ENCODE measurements at regions not wholly inside any gene's neighbourhood (a gene's known extent, or its start where the extent isn't known, plus 50 kb on each side); places are given as distances from the start of the nearest gene placed in this dataset.
"Not testable (repeated sequence)": the region's sequence is repeated elsewhere in the genome, so short reads cannot be mapped to it uniquely, and the experiment has no call there.

- in situ Hi-C loops (cut with MboI; ENCODE audit: low pct_unique_long_range_greater_than_20kb in 2 of 9, low sequenced_read_pairs in 9 of 9, unreplicated experiment in 9 of 9) = no loop called here
- no peak for ATAC-seq (replicated peaks in 6 of 8)
- Histone ChIP-seq H3K4me3 (no peak overlapping the region), H3K4me1 (replicated peaks in 1 of 2) (peaks cover 0 to 17% of the 10 kb centered on the region in 2 donors), H3K27ac (no peak overlapping the region)
- 0 to 63% (median 28%) methylated on average over 1 of the region's 1 CpG for WGBS, 10 experiments
Measured at GRCh38 chr7:12016439-12016838, 184.4 kb upstream of the THSD7A start.

GRCh38 chr7:12017046-12017445 is 185.0 kb upstream of the THSD7A start:
- WGBS, 10 experiments = 0 to 90% (median 49%) methylated on average over 1 of the region's 1 CpG; no CpG with 5 or more reads in 2 of the 10 experiments
- no peak overlapping the region for H3K4me3 ChIP-seq
- H3K4me1 ChIP-seq (replicated peaks in 1 of 2) = peaks cover 0 to 17% of the 10 kb centered on the region in 2 donors
- H3K27ac ChIP-seq = peak overlapping the region in 1 of 2 donors; percentile 47
- in situ Hi-C loops (cut with MboI; ENCODE audit: low pct_unique_long_range_greater_than_20kb in 2 of 9, low sequenced_read_pairs in 9 of 9, unreplicated experiment in 9 of 9) = no loop called here
- no peak for ATAC-seq (replicated peaks in 6 of 8)

DNA sequence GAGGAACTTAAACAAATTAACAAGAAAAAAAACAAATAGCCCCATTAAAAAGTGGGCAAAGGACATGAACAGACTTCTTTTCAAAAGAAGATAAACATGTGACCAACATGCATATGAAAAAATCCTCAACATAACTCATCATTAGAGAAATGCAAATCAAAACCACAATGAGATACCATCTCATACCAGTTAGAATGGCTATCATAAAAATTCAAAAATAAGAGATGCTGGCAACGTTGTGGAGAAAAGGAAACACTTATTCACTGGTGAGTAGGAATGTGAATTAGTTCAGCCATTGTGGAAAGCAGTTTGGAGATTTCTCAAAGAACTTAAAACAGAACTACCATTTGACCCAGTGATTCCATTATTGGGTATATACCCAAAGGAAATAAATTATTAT is 189.1 kb upstream of the TMEM106B start:
- H3K4me3 ChIP-seq; in situ Hi-C loops (cut with MboI; ENCODE audit: low pct_unique_long_range_greater_than_20kb in 2 of 9, low sequenced_read_pairs in 9 of 9, unreplicated experiment in 9 of 9); H3K4me1 ChIP-seq (replicated peaks in 1 of 2); H3K27ac ChIP-seq: not testable (repeated sequence)
- peak in 2 of 8 experiments; percentile 26 to 66 for ATAC-seq (replicated peaks in 6 of 8)
- 0 to 83% (median 63%) methylated on average over 1 of the region's 1 CpG for WGBS, 10 experiments

- no peaks in the 10 kb centered on the region for H3K4me1 ChIP-seq (replicated peaks in 1 of 2)
- WGBS, 10 experiments = 0 to 87% (median 49%) methylated on average over 1 of the region's 1 CpG; no CpG with 5 or more reads in 2 of the 10 experiments
- no peak for ATAC-seq (replicated peaks in 6 of 8)
Measured at GRCh38 chr7:12025246-12025645, 185.8 kb upstream of the TMEM106B start.

DNA sequence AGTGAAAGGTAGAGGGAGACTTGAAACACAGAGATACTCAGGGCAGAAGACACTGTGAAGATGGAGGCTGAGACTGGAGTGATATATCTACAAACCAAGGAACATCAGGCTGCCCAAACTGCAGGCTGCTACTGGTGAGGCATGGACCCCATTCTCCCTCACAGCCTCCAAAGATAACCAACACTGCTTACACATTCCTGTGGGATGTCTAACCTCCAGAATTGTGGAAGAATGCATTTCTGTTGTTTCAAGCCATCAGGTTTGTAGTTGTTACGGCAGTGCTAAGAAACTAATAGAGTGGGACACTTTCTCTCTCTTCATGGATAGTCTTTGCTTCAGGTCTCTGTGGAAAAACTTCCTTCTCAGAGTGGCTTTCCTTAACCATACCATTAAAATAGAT is 182.6 kb upstream of the TMEM106B start:
- H3K27ac ChIP-seq = no peak overlapping the region
- WGBS, 10 experiments = 56 to 100% (median 88%) methylated on average over 1 of the region's 1 CpG; no CpG with 5 or more reads in 4 of the 10 experiments
- H3K4me3 ChIP-seq = no peak overlapping the region
- in situ Hi-C loops (cut with MboI; ENCODE audit: low pct_unique_long_range_greater_than_20kb in 2 of 9, low sequenced_read_pairs in 9 of 9, unreplicated experiment in 9 of 9) = no loop called here
- no peak for ATAC-seq (replicated peaks in 6 of 8)
- no peaks in the 10 kb centered on the region for H3K4me1 ChIP-seq (replicated peaks in 1 of 2)

More at GRCh38 chr7:12025246-12025645, 185.8 kb upstream of the TMEM106B start:
- in situ Hi-C loops (cut with MboI; ENCODE audit: low pct_unique_long_range_greater_than_20kb in 2 of 9, low sequenced_read_pairs in 9 of 9, unreplicated experiment in 9 of 9) = no loop called here
- Histone ChIP-seq H3K27ac (no peak overlapping the region), H3K4me3 (no peak overlapping the region)

DNA sequence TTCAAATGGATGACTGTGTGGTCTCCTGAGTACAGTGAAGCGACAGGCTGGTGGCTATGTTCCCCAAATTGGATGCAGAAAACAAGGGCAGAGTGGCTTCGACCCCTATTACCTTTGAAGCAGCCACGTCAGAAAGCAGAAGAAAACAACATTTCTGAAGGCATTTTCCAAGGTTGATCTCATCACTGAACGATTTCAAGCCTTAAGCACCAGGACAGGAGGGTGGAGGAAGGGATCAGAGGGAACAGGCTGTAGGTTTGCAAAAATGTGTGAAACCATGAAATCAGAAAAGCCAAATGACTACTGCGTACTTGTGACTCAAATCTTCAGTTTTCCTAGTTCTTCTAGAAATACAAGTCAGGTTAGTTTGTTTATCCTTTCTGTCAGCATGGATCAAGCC is 181.0 kb upstream of the TMEM106B start:
- H3K4me3 ChIP-seq = no peak overlapping the region
- H3K4me1 ChIP-seq (replicated peaks in 1 of 2) = no peaks in the 10 kb centered on the region
- WGBS, 10 experiments = 14 to 100% (median 76%) methylated on average over 1 to 5 of the region's 5 CpGs; no CpG with 5 or more reads in 2 of the 10 experiments
- H3K27ac ChIP-seq = no peak overlapping the region
- ATAC-seq (replicated peaks in 6 of 8) = peak in 1 of 8 experiments; percentile 15
- in situ Hi-C loops (cut with MboI; ENCODE audit: low pct_unique_long_range_greater_than_20kb in 2 of 9, low sequenced_read_pairs in 9 of 9, unreplicated experiment in 9 of 9) = no loop called here

- Histone ChIP-seq H3K4me1 (replicated peaks in 1 of 2) (no peaks in the 10 kb centered on the region), H3K4me3 (no peak overlapping the region), H3K27ac (no peak overlapping the region)
- in situ Hi-C loops (cut with MboI; ENCODE audit: low pct_unique_long_range_greater_than_20kb in 2 of 9, low sequenced_read_pairs in 9 of 9, unreplicated experiment in 9 of 9) = no loop called here
- no peak for ATAC-seq (replicated peaks in 6 of 8)
- WGBS, 10 experiments = 17 to 100% (median 78%) methylated on average over 1 of the region's 1 CpG; no CpG with 5 or more reads in 1 of the 10 experiments
Measured at GRCh38 chr7:12031186-12031585, 179.9 kb upstream of the TMEM106B start.

DNA sequence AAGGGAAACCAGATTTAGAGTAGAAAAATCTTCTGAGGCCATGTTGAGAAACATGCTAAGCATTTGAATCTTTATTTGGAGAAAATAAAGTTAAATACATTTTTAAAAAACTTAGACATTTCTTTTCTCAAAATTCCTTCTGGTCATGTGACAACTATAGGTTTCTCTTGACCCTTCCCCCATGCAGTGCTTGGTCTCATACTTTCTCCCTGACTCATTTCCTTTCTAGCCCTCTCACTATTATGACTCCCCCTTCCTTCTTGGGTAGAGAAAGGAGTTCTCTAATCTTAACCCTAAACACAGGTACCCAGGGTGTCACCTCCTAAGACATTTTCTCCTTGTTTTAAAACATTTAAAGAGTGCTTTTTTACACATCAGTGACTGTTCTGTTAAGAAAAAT is 179.5 kb upstream of the TMEM106B start:
- in situ Hi-C loops (cut with MboI; ENCODE audit: low pct_unique_long_range_greater_than_20kb in 2 of 9, low sequenced_read_pairs in 9 of 9, unreplicated experiment in 9 of 9) = no loop called here
- Histone ChIP-seq H3K4me3 (no peak overlapping the region), H3K27ac (no peak overlapping the region), H3K4me1 (replicated peaks in 1 of 2) (no peaks in the 10 kb centered on the region)
- ATAC-seq (replicated peaks in 6 of 8) = no peak

DNA sequence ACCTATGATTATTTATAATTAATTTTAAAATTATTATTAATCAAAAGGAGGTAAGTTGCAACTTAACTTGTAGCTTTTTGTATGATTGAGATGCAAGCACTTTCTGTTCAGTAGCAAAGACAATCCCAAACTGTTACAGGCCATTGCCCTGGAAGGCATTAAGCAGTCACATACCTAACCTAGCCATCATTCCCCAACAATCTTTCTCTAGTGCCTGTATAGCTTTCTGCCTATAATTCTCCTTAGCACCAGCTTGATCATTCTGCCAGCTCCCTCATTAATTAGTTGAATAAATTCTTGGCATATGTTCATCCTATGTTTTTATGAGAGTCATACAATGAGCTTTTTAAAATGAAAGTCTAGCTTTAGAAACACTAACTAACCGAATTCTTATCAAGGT is 178.9 kb upstream of the TMEM106B start:
- Histone ChIP-seq H3K4me3 (no peak overlapping the region), H3K27ac (no peak overlapping the region), H3K4me1 (replicated peaks in 1 of 2) (no peaks in the 10 kb centered on the region)
- WGBS, 10 experiments = 9 to 100% (median 60%) methylated on average over 1 of the region's 1 CpG; no CpG with 5 or more reads in 3 of the 10 experiments
- in situ Hi-C loops (cut with MboI; ENCODE audit: low pct_unique_long_range_greater_than_20kb in 2 of 9, low sequenced_read_pairs in 9 of 9, unreplicated experiment in 9 of 9) = no loop called here
- ATAC-seq (replicated peaks in 6 of 8) = no peak

GRCh38 chr7:12043457-12043856 is 167.6 kb upstream of the TMEM106B start:
- ATAC-seq (replicated peaks in 6 of 8) = peak in 1 of 8 experiments; percentile 31
- H3K4me1 ChIP-seq (replicated peaks in 1 of 2); H3K4me3 ChIP-seq; in situ Hi-C loops (cut with MboI; ENCODE audit: low pct_unique_long_range_greater_than_20kb in 2 of 9, low sequenced_read_pairs in 9 of 9, unreplicated experiment in 9 of 9); H3K27ac ChIP-seq: not testable (repeated sequence)

DNA sequence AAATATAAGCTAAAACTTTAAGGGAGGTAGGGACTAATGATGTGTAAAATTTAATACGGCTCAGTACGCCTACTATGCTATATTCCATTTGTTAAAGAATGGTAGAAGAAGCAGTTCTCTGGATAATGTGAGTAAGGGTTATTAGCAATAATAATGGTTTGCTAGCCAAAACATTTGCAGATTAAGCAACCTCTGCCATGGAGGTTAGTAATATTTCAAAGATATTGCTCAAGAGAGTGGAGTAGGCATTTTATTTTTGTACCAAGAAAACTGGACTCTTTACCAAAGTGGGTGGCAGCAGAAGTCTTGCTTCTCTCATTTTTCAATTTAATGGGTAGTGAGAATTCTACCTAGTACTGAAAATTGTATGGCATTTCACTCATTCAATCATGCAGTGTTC is 158.9 kb upstream of the TMEM106B start:
- Histone ChIP-seq H3K4me3 (no peak overlapping the region), H3K4me1 (replicated peaks in 1 of 2) (no peaks in the 10 kb centered on the region), H3K27ac (no peak overlapping the region)
- WGBS, 10 experiments = 44 to 100% (median 95%) methylated on average over 2 of the region's 2 CpGs; no CpG with 5 or more reads in 1 of the 10 experiments
- ATAC-seq (replicated peaks in 6 of 8) = no peak
- in situ Hi-C loops (cut with MboI; ENCODE audit: low pct_unique_long_range_greater_than_20kb in 2 of 9, low sequenced_read_pairs in 9 of 9, unreplicated experiment in 9 of 9) = loop anchor here in 2 of 9 experiments (25.0 kb wide), 2 partner anchors 435 to 615 kb away; no protein-coding TSS in a partner anchor

DNA sequence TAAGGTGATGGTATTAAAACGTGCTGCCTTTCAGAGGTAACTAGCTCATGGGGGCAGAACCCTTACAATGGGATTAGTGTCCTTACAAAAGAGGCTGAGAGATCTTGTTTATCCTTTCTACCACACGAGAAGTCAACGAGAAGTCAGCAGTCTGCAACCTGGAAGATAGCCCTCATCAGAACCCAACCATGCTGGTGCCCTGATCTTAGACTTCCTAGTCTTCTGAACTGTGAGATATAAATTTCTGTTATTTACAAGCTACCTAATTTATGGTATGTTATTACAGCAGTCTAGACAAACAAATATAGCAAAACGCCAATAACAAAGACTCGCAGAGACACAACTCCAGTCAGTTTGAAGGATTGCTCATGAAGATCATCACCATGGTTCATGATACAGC is 157.5 kb upstream of the TMEM106B start:
- no peak for ATAC-seq (replicated peaks in 6 of 8)
- WGBS, 10 experiments = 13 to 95% (median 41%) methylated on average over 1 to 5 of the region's 5 CpGs; no CpG with 5 or more reads in 2 of the 10 experiments
- Histone ChIP-seq H3K4me3 (no peak overlapping the region), H3K4me1 (replicated peaks in 1 of 2) (no peaks in the 10 kb centered on the region), H3K27ac (no peak overlapping the region)
- in situ Hi-C loops (cut with MboI; ENCODE audit: low pct_unique_long_range_greater_than_20kb in 2 of 9, low sequenced_read_pairs in 9 of 9, unreplicated experiment in 9 of 9) = loop anchor here in 2 of 9 experiments (25.0 kb wide), 2 partner anchors 434 to 616 kb away; no protein-coding TSS in a partner anchor

GRCh38 chr7:12054830-12055229 is 156.3 kb upstream of the TMEM106B start:
- Histone ChIP-seq H3K4me1 (replicated peaks in 1 of 2) (no peaks in the 10 kb centered on the region), H3K4me3 (no peak overlapping the region), H3K27ac (no peak overlapping the region)
- peak in 1 of 8 experiments; percentile 84 for ATAC-seq (replicated peaks in 6 of 8)
- in situ Hi-C loops (cut with MboI; ENCODE audit: low pct_unique_long_range_greater_than_20kb in 2 of 9, low sequenced_read_pairs in 9 of 9, unreplicated experiment in 9 of 9) = loop anchor here in 2 of 9 experiments (25.0 kb wide), 2 partner anchors 432 to 618 kb away; no protein-coding TSS in a partner anchor

DNA sequence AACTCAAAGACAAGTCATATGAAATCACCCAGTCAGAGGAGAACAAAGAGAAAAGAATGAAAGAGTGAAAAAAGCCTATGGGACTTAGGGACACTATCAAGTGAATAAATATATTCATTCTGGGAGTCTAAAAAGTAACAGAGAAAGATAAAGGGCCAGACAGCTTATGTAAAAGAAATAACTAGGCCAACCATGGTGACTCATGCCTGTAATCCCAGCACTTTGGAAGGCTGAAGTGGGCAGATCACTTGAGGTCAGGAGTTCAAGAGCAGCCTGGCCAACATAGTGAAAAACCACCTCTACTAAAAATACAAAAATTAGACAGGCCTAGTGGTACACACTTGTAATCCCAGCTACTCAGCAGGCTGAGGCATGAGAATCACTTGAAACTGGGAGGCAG is 154.7 kb upstream of the TMEM106B start:
- Histone ChIP-seq H3K27ac (no peak overlapping the region), H3K4me3 (no peak overlapping the region), H3K4me1 (replicated peaks in 1 of 2) (no peaks in the 10 kb centered on the region)
- ATAC-seq (replicated peaks in 6 of 8) = peak in 1 of 8 experiments; percentile 28
- in situ Hi-C loops (cut with MboI; ENCODE audit: low pct_unique_long_range_greater_than_20kb in 2 of 9, low sequenced_read_pairs in 9 of 9, unreplicated experiment in 9 of 9) = loop anchor here in 2 of 9 experiments (25.0 kb wide), 2 partner anchors 431 to 619 kb away; no protein-coding TSS in a partner anchor

Data from motor neuron (in vitro differentiated cells).